Mucosa of stomach (tissue), 1 donor: ENCODE measurements at regions not wholly inside any gene's neighbourhood (a gene's known extent, or its start where the extent isn't known, plus 50 kb on each side); places are given as distances from the start of the nearest gene placed in this dataset.

Source experiments
- H3K27me3 ChIP-seq: one replicate; pipeline ENCODE4 v1.7.0; 2013; ENCODE audit warnings: mild to moderate bottlenecking, low read length; ENCODE audit not compliant: control insufficient read depth, insufficient read depth
- H3K36me3 ChIP-seq: one replicate; pipeline ENCODE4 v1.7.0; 2013; ENCODE audit warnings: low read length; ENCODE audit not compliant: control insufficient read depth, insufficient read depth
- H3K4me1 ChIP-seq: one replicate; pipeline ENCODE4 v1.7.0; 2013; ENCODE audit warnings: mild to moderate bottlenecking, low read length; ENCODE audit not compliant: control insufficient read depth, insufficient read depth
- H3K4me3 ChIP-seq: one replicate; pipeline ENCODE4 v1.7.0; 2013; ENCODE audit warnings: low read length
- H3K9ac ChIP-seq: one replicate; pipeline ENCODE4 v1.7.0; 2013; ENCODE audit warnings: mild to moderate bottlenecking, low read length, moderate library complexity
- H3K9me3 ChIP-seq: one replicate; pipeline ENCODE4 v1.7.0; 2013; ENCODE audit warnings: mild to moderate bottlenecking, low read length, moderate library complexity; ENCODE audit not compliant: control insufficient read depth
- donor health status: Pancreatic carcinoma.

GRCh38 chr3:80023010-80023409, 255.2 kb upstream of the ROBO1 start:
- no peaks in the 10 kb centered on the region for H3K36me3 ChIP-seq
- H3K9ac ChIP-seq, result no peak overlapping the region
- no peaks in the 10 kb centered on the region for H3K9me3 ChIP-seq
- no peaks in the 10 kb centered on the region for H3K4me1 ChIP-seq
- H3K4me3 ChIP-seq, result no peak overlapping the region
- no peaks in the 10 kb centered on the region for H3K27me3 ChIP-seq

- Histone ChIP-seq H3K36me3 (no peaks in the 10 kb centered on the region), H3K9me3 (no peaks in the 10 kb centered on the region), H3K9ac (no peak overlapping the region), H3K27me3 (no peaks in the 10 kb centered on the region), H3K4me3 (no peak overlapping the region), H3K4me1 (no peaks in the 10 kb centered on the region)
Measured at GRCh38 chr3:80018375-80018774, 250.6 kb upstream of the ROBO1 start.

- Histone ChIP-seq H3K27me3 (no peaks in the 10 kb centered on the region), H3K9me3 (no peaks in the 10 kb centered on the region), H3K4me3 (no peak overlapping the region), H3K36me3 (no peaks in the 10 kb centered on the region), H3K9ac (no peak overlapping the region), H3K4me1 (no peaks in the 10 kb centered on the region)
Measured at GRCh38 chr3:80017369-80017768, 249.6 kb upstream of the ROBO1 start.

DNA sequence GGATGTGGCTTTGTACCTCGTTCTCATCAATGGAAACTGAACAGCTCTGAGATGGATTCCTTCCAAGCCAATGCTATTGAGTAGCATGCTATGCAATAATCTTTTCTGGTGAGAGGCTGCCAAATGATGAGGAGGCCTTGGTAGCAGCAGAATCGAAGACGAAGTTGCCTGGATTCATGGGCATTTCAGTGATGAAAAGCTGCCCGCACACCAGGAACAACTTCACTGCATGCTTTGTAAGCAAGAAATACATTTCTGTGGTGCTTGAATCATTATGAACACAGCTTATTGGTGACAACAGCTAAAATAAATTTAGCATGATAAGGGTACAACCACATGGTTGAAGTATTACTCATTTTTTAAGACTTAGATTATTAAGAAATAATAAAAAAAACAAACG, 246.8 kb upstream of the ROBO1 start:
- Histone ChIP-seq H3K36me3 (no peaks in the 10 kb centered on the region), H3K9ac (no peak overlapping the region)

DNA sequence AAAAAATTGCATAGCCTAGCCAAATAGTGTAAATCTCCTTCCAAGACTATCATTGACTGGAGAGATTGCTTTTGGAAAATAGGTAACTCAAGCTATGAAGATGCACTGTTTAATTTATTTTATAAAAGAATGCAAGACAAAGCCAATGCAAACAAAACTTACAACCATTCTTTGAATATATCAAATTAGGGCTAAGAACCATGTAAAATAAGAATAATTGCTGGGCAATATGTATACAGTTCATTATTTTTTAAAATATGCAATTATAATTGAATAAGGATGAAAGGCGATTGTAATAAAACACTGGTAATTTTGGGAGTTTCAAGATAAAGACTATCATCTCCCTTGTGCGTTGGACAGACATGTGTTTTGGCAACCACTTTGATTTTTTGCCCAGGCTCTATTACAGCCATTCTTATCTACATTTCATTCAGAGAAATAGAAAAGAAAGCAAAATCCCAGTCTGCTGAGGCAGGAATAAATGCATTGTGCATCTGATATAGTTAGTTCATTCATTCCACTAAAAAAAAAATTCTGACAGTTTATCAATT, 242.3 kb upstream of the ROBO1 start:
- Histone ChIP-seq H3K9ac (no peak overlapping the region), H3K27me3 (no peaks in the 10 kb centered on the region), H3K4me1 (no peaks in the 10 kb centered on the region), H3K4me3 (no peak overlapping the region), H3K9me3 (no peaks in the 10 kb centered on the region), H3K36me3 (no peaks in the 10 kb centered on the region)

More for the DNA sequence above, 246.8 kb upstream of the ROBO1 start:
- H3K27me3 ChIP-seq, result no peaks in the 10 kb centered on the region
- no peak overlapping the region for H3K4me3 ChIP-seq
- H3K4me1 ChIP-seq, result no peaks in the 10 kb centered on the region
- no peaks in the 10 kb centered on the region for H3K9me3 ChIP-seq

GRCh38 chr3:80007522-80007921, 239.7 kb upstream of the ROBO1 start:
- H3K36me3 ChIP-seq, result no peaks in the 10 kb centered on the region
- no peaks in the 10 kb centered on the region for H3K4me1 ChIP-seq
- H3K9ac ChIP-seq, result no peak overlapping the region
- H3K4me3 ChIP-seq, result no peak overlapping the region
- no peaks in the 10 kb centered on the region for H3K27me3 ChIP-seq
- no peaks in the 10 kb centered on the region for H3K9me3 ChIP-seq

- Histone ChIP-seq H3K4me1 (no peaks in the 10 kb centered on the region), H3K4me3 (no peak overlapping the region), H3K9me3 (no peaks in the 10 kb centered on the region), H3K9ac (no peak overlapping the region), H3K36me3 (no peaks in the 10 kb centered on the region), H3K27me3 (no peaks in the 10 kb centered on the region)
Measured at GRCh38 chr3:80006315-80006714, 238.5 kb upstream of the ROBO1 start.

- no peaks in the 10 kb centered on the region for H3K27me3 ChIP-seq
- H3K36me3 ChIP-seq, result no peaks in the 10 kb centered on the region
- H3K9me3 ChIP-seq, result no peaks in the 10 kb centered on the region
- H3K9ac ChIP-seq, result no peak overlapping the region
- no peak overlapping the region for H3K4me3 ChIP-seq
- H3K4me1 ChIP-seq, result peaks cover 4% of the 10 kb centered on the region
Measured at GRCh38 chr3:80000022-80000421, 232.2 kb upstream of the ROBO1 start.

DNA sequence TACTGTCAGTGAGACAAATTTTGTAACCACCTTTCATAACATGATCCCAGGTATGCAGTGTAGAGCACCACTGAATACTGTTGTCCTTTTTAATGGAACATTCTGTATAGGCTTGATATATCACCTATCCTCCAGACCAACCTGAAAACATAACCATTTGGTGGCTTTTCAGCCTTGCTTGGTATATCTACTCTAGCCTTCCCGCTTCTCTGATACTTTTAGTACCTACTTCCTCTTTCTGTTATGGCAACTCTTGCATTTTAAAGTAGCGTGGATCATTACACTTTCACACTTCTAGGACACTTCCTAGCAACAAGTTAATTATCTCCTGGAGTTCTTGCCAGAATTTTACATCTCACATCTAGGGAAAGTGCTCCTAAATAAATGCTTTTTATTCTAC, 226.6 kb upstream of the ROBO1 start:
- H3K9me3 ChIP-seq, result no peaks in the 10 kb centered on the region
- H3K36me3 ChIP-seq, result no peaks in the 10 kb centered on the region
- no peaks in the 10 kb centered on the region for H3K27me3 ChIP-seq
- H3K9ac ChIP-seq, result no peak overlapping the region
- peaks cover 4% of the 10 kb centered on the region for H3K4me1 ChIP-seq
- H3K4me3 ChIP-seq, result no peak overlapping the region

- Histone ChIP-seq H3K36me3 (no peaks in the 10 kb centered on the region), H3K27me3 (no peaks in the 10 kb centered on the region), H3K9me3 (no peaks in the 10 kb centered on the region), H3K4me3 (no peak overlapping the region), H3K9ac (no peak overlapping the region), H3K4me1 (no peaks in the 10 kb centered on the region)
Measured at GRCh38 chr3:79986338-79986737, 218.5 kb upstream of the ROBO1 start.

- Histone ChIP-seq H3K9me3 (no peaks in the 10 kb centered on the region), H3K36me3 (no peaks in the 10 kb centered on the region), H3K9ac (no peak overlapping the region), H3K4me3 (no peak overlapping the region), H3K27me3 (no peaks in the 10 kb centered on the region), H3K4me1 (no peaks in the 10 kb centered on the region)
Measured at GRCh38 chr3:79985816-79986215, 218.0 kb upstream of the ROBO1 start.

DNA sequence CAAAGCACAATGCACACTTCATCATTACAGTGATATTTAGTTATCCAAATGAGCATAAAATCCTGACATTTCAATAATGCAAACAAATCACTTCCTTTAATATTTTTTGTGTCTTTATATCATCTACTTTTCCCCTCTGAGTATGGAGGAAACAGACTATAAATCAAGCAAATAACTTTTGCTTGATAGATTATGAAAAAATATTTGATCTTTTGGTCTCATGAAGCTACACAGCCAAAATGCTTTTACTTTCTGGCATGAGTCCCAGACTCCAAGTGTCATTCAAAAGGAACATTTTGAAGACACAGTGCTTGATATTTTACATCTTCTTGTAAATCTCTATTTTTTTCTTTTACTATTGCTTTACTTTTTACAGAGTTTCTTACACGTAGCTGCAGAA, 215.3 kb upstream of the ROBO1 start:
- Histone ChIP-seq H3K9ac (no peak overlapping the region), H3K27me3 (no peaks in the 10 kb centered on the region), H3K9me3 (no peaks in the 10 kb centered on the region), H3K4me3 (no peak overlapping the region), H3K4me1 (no peaks in the 10 kb centered on the region), H3K36me3 (no peaks in the 10 kb centered on the region)

GRCh38 chr3:79979990-79980389, 212.2 kb upstream of the ROBO1 start:
- H3K27me3 ChIP-seq, result no peaks in the 10 kb centered on the region
- H3K9me3 ChIP-seq, result no peaks in the 10 kb centered on the region
- H3K9ac ChIP-seq, result no peak overlapping the region
- H3K4me3 ChIP-seq, result no peak overlapping the region
- H3K4me1 ChIP-seq, result no peaks in the 10 kb centered on the region
- H3K36me3 ChIP-seq, result no peaks in the 10 kb centered on the region
